ENCODE measurements at regions not wholly inside any gene's neighbourhood (a gene's known extent, or its start where the extent isn't known, plus 50 kb on each side); places are given as distances from the start of the nearest gene placed in this dataset.

GRCh38 chr5:87868792-87869191 is 399.9 kb downstream of the TMEM161B start:
- H3K14ac ChIP-seq (ENCODE audit: low read length), result no peak overlapping the region
- peaks cover 0 to 9% of the 10 kb centered on the region in 2 donors for H3K4me1 ChIP-seq (ENCODE audit: control insufficient read depth in 2 of 2, insufficient read depth in 1 of 2, low read depth in 1 of 2, low read length in 2 of 2)
- no peaks in the 10 kb centered on the region for H3K9me3 ChIP-seq (replicated peaks in 1 of 2; ENCODE audit: control insufficient read depth in 2 of 2, insufficient read depth in 1 of 2, low read depth in 1 of 2, low read length in 2 of 2)
- H3K9ac ChIP-seq (ENCODE audit: low read depth, low read length, poor library complexity), result no peak overlapping the region
- no peak overlapping the region for H4K91ac ChIP-seq (ENCODE audit: low read depth, low read length, poor library complexity)
- no peaks in the 10 kb centered on the region for H3K36me3 ChIP-seq (replicated peaks in 1 of 2; ENCODE audit: control insufficient read depth in 2 of 2, insufficient read depth in 2 of 2, low read length in 2 of 2)
- no peak overlapping the region for H2BK15ac ChIP-seq (ENCODE audit: low read length)
- no peak overlapping the region for H2BK120ac ChIP-seq (ENCODE audit: low read depth, low read length)
- no peaks in the 10 kb centered on the region for H3K27me3 ChIP-seq (ENCODE audit: control insufficient read depth in 3 of 3, insufficient read depth in 3 of 3, low read depth in 1 of 3, low read length in 3 of 3)
- H2AFZ ChIP-seq (ENCODE audit: low read length), result no peak overlapping the region
- no peak overlapping the region for H3K23ac ChIP-seq (ENCODE audit: low read depth, low read length, poor library complexity)
- no peak overlapping the region for H3K18ac ChIP-seq (ENCODE audit: low read length)
- H2BK12ac ChIP-seq (ENCODE audit: low read length), result no peak overlapping the region
- H3K4ac ChIP-seq (ENCODE audit: low read length), result no peak overlapping the region
- no peak overlapping the region for H2BK5ac ChIP-seq (ENCODE audit: low read length)
- H2AK5ac ChIP-seq (ENCODE audit: low read depth, low read length), result no peak overlapping the region
- H4K8ac ChIP-seq (ENCODE audit: low read depth, low read length), result no peak overlapping the region
- H3K4me2 ChIP-seq (ENCODE audit: insufficient read depth, low read length, poor library complexity, severe bottlenecking), result no peak overlapping the region
- WGBS, 2 donors (ENCODE audit: extremely low coverage in 2 of 2, insufficient read length in 2 of 2, insufficient replicate concordance in 1 of 2), result no CpG with 5 or more reads among the region's 1 CpG
- H3K4me3 ChIP-seq (ENCODE audit: low read length in 2 of 2), result no peak overlapping the region
- H3K79me1 ChIP-seq (ENCODE audit: low read depth, low read length), result no peaks in the 10 kb centered on the region
- no peak overlapping the region for H3K27ac ChIP-seq (replicated peaks; ENCODE audit: low read length)
- no peak for DNase-seq (ENCODE audit: low spot score)

- DNase-seq (ENCODE audit: low spot score), result no peak
- Histone ChIP-seq H3K14ac (ENCODE audit: low read length) (no peak overlapping the region), H2BK5ac (ENCODE audit: low read length) (no peak overlapping the region), H3K23ac (ENCODE audit: low read depth, low read length, poor library complexity) (no peak overlapping the region), H3K9ac (ENCODE audit: low read depth, low read length, poor library complexity) (no peak overlapping the region), H2BK120ac (ENCODE audit: low read depth, low read length) (no peak overlapping the region), H3K4ac (ENCODE audit: low read length) (no peak overlapping the region), H4K8ac (ENCODE audit: low read depth, low read length) (no peak overlapping the region), H3K18ac (ENCODE audit: low read length) (no peak overlapping the region), H3K4me1 (ENCODE audit: control insufficient read depth in 2 of 2, insufficient read depth in 1 of 2, low read depth in 1 of 2, low read length in 2 of 2) (no peaks in the 10 kb centered on the region), H3K36me3 (replicated peaks in 1 of 2; ENCODE audit: control insufficient read depth in 2 of 2, insufficient read depth in 2 of 2, low read length in 2 of 2) (no peaks in the 10 kb centered on the region), H2AFZ (ENCODE audit: low read length) (no peak overlapping the region), H3K4me3 (ENCODE audit: low read length in 2 of 2) (no peak overlapping the region), H3K4me2 (ENCODE audit: insufficient read depth, low read length, poor library complexity, severe bottlenecking) (no peak overlapping the region), H3K27ac (replicated peaks; ENCODE audit: low read length) (peak overlapping the region; percentile 48), H2BK12ac (ENCODE audit: low read length) (no peak overlapping the region), H4K91ac (ENCODE audit: low read depth, low read length, poor library complexity) (no peak overlapping the region), H2AK5ac (ENCODE audit: low read depth, low read length) (no peak overlapping the region), H3K27me3 (ENCODE audit: control insufficient read depth in 3 of 3, insufficient read depth in 3 of 3, low read depth in 1 of 3, low read length in 3 of 3) (no peaks in the 10 kb centered on the region), H2BK15ac (ENCODE audit: low read length) (no peak overlapping the region), H3K9me3 (replicated peaks in 1 of 2; ENCODE audit: control insufficient read depth in 2 of 2, insufficient read depth in 1 of 2, low read depth in 1 of 2, low read length in 2 of 2) (no peaks in the 10 kb centered on the region), H3K79me1 (ENCODE audit: low read depth, low read length) (no peaks in the 10 kb centered on the region)
- WGBS, 2 donors (ENCODE audit: extremely low coverage in 2 of 2, insufficient read length in 2 of 2, insufficient replicate concordance in 1 of 2), result no CpG with 5 or more reads among the region's 4 CpGs
Observed at GRCh38 chr5:87867281-87867680, 401.4 kb downstream of the TMEM161B start.

GRCh38 chr5:87853541-87853940 is 415.1 kb downstream of the TMEM161B start:
- Histone ChIP-seq H3K36me3 (replicated peaks in 1 of 2; ENCODE audit: control insufficient read depth in 2 of 2, insufficient read depth in 2 of 2, low read length in 2 of 2) (no peaks in the 10 kb centered on the region), H3K4ac (ENCODE audit: low read length) (no peak overlapping the region)

DNA sequence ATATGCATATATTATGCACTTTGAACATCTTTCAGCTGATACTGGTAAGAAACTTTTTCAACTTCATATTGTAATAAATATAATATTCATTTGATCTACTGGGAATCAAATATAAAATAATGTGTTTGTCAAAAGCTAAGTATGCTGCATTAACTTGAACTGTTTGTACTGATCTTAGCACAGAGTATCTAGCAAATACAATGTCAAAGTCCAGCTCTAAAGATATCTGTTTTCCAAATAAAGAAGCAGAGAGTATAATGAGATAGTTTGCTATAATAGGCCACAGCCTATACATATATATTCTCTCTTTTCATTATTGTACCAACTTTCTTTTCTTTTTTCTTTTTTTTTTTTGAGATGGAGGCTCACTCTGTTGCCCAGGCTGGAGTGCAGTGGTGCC is 417.0 kb downstream of the TMEM161B start:
- Histone ChIP-seq H3K27me3 (ENCODE audit: control insufficient read depth in 3 of 3, insufficient read depth in 3 of 3, low read depth in 1 of 3, low read length in 3 of 3) (no peaks in the 10 kb centered on the region), H3K4me3 (ENCODE audit: low read length in 2 of 2) (no peak overlapping the region), H4K91ac (ENCODE audit: low read depth, low read length, poor library complexity) (no peak overlapping the region), H3K4me1 (ENCODE audit: control insufficient read depth in 2 of 2, insufficient read depth in 1 of 2, low read depth in 1 of 2, low read length in 2 of 2) (peaks cover 0 to 8% of the 10 kb centered on the region in 2 donors), H3K4me2 (ENCODE audit: insufficient read depth, low read length, poor library complexity, severe bottlenecking) (no peak overlapping the region), H3K23ac (ENCODE audit: low read depth, low read length, poor library complexity) (no peak overlapping the region), H2BK5ac (ENCODE audit: low read length) (no peak overlapping the region), H3K36me3 (replicated peaks in 1 of 2; ENCODE audit: control insufficient read depth in 2 of 2, insufficient read depth in 2 of 2, low read length in 2 of 2) (no peaks in the 10 kb centered on the region), H3K9me3 (replicated peaks in 1 of 2; ENCODE audit: control insufficient read depth in 2 of 2, insufficient read depth in 1 of 2, low read depth in 1 of 2, low read length in 2 of 2) (peaks cover 0 to 2% of the 10 kb centered on the region in 2 donors), H3K14ac (ENCODE audit: low read length) (no peak overlapping the region), H2AFZ (ENCODE audit: low read length) (no peak overlapping the region), H3K4ac (ENCODE audit: low read length) (no peak overlapping the region), H3K27ac (replicated peaks; ENCODE audit: low read length) (no peak overlapping the region), H2BK15ac (ENCODE audit: low read length) (no peak overlapping the region), H2BK120ac (ENCODE audit: low read depth, low read length) (no peak overlapping the region), H3K79me1 (ENCODE audit: low read depth, low read length) (no peaks in the 10 kb centered on the region), H4K8ac (ENCODE audit: low read depth, low read length) (no peak overlapping the region), H2AK5ac (ENCODE audit: low read depth, low read length) (no peak overlapping the region), H3K9ac (ENCODE audit: low read depth, low read length, poor library complexity) (no peak overlapping the region), H2BK12ac (ENCODE audit: low read length) (no peak overlapping the region), H3K18ac (ENCODE audit: low read length) (no peak overlapping the region)
- no peak for DNase-seq (ENCODE audit: low spot score)

More at GRCh38 chr5:87853541-87853940, 415.1 kb downstream of the TMEM161B start:
- H3K27me3 ChIP-seq (ENCODE audit: control insufficient read depth in 3 of 3, insufficient read depth in 3 of 3, low read depth in 1 of 3, low read length in 3 of 3), result no peaks in the 10 kb centered on the region
- no peak overlapping the region for H4K91ac ChIP-seq (ENCODE audit: low read depth, low read length, poor library complexity)
- H3K23ac ChIP-seq (ENCODE audit: low read depth, low read length, poor library complexity), result no peak overlapping the region
- H2BK12ac ChIP-seq (ENCODE audit: low read length), result no peak overlapping the region
- no peak overlapping the region for H2BK5ac ChIP-seq (ENCODE audit: low read length)
- no peak overlapping the region for H3K9ac ChIP-seq (ENCODE audit: low read depth, low read length, poor library complexity)
- H3K4me1 ChIP-seq (ENCODE audit: control insufficient read depth in 2 of 2, insufficient read depth in 1 of 2, low read depth in 1 of 2, low read length in 2 of 2), result peaks cover 0 to 4% of the 10 kb centered on the region in 2 donors
- no peak overlapping the region for H3K18ac ChIP-seq (ENCODE audit: low read length)
- H3K9me3 ChIP-seq (replicated peaks in 1 of 2; ENCODE audit: control insufficient read depth in 2 of 2, insufficient read depth in 1 of 2, low read depth in 1 of 2, low read length in 2 of 2), result peaks cover 0 to under 1% of the 10 kb centered on the region in 2 donors
- no peaks in the 10 kb centered on the region for H3K79me1 ChIP-seq (ENCODE audit: low read depth, low read length)
- no peak overlapping the region for H3K14ac ChIP-seq (ENCODE audit: low read length)
- DNase-seq (ENCODE audit: low spot score), result no peak
- H4K8ac ChIP-seq (ENCODE audit: low read depth, low read length), result no peak overlapping the region
- H2AK5ac ChIP-seq (ENCODE audit: low read depth, low read length), result no peak overlapping the region
- no peak overlapping the region for H2BK15ac ChIP-seq (ENCODE audit: low read length)
- WGBS, 2 donors (ENCODE audit: extremely low coverage in 2 of 2, insufficient read length in 2 of 2, insufficient replicate concordance in 1 of 2), result no CpG with 5 or more reads among the region's 2 CpGs
- H2BK120ac ChIP-seq (ENCODE audit: low read depth, low read length), result no peak overlapping the region
- H3K4me3 ChIP-seq (ENCODE audit: low read length in 2 of 2), result no peak overlapping the region
- no peak overlapping the region for H2AFZ ChIP-seq (ENCODE audit: low read length)
- H3K27ac ChIP-seq (replicated peaks; ENCODE audit: low read length), result no peak overlapping the region
- H3K4me2 ChIP-seq (ENCODE audit: insufficient read depth, low read length, poor library complexity, severe bottlenecking), result no peak overlapping the region

Data from neuronal stem cell (in vitro differentiated cells).